ENCODE measurements at regions not wholly inside any gene's neighbourhood (a gene's known extent, or its start where the extent isn't known, plus 50 kb on each side); places are given as distances from the start of the nearest gene placed in this dataset.

DNA sequence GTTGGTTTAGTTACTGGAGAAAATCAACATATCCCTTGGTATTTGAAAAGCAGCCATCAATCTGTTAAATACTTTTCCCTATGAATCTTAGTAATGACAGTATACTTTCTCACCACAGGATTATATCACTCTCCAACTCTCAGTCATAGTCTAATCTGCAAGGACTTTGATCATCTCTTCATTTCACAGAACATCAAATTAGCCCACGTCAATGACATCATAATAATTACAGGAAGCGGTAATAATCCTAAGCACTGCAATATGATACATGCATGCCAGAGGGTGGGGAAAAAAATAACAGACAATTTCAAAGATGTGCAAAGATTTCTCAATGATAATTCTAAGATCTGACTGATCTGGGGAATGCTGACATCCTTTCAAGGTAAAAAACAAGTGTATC is 404.1 kb downstream of the GPM6A start:
- TF ChIP-seq CTCF (IDR thresholded peaks at IDR 0.05 in 2 of 3, conservative IDR thresholded peaks at IDR 0.05 in 1 of 3; ENCODE audit: borderline replicate concordance in 1 of 3, insufficient read depth in 1 of 3, low read depth in 2 of 3, low read length in 2 of 3) (no peak), EZH2 (IDR thresholded peaks at IDR 0.05) (no peak), POLR2AphosphoS5 (IDR thresholded peaks at IDR 0.05; ENCODE audit: low read depth, low read length) (no peak), REST (IDR thresholded peaks at IDR 0.05; ENCODE audit: low read depth) (no peak), POLR2A (IDR thresholded peaks at IDR 0.05; ENCODE audit: borderline replicate concordance, extremely low read depth, insufficient read depth, insufficient read length) (no peak), CEBPB (IDR thresholded peaks at IDR 0.05; ENCODE audit: low read depth) (no peak), JUND (IDR thresholded peaks at IDR 0.05) (no peak)
- TF ChIP-seq, protein P1, sequence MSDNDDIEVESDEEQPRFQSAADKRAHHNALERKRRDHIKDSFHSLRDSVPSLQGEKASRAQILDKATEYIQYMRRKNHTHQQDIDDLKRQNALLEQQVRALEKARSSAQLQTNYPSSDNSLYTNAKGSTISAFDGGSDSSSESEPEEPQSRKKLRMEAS (IDR thresholded peaks at IDR 0.05), result no peak
